Omental fat pad (tissue), 3 donors: ENCODE measurements at regions not wholly inside any gene's neighbourhood (a gene's known extent, or its start where the extent isn't known, plus 50 kb on each side); places are given as distances from the start of the nearest gene placed in this dataset.

Experiments
- ATAC-seq: fragments of 150-250 bp; one replicate; pipeline ENCODE4 v1.9.1; 2016; ENCODE audit warnings: mild to moderate bottlenecking, moderate library complexity; ENCODE audit not compliant: low FRiP score
- DNase-seq: peaks from one replicate; pipeline ENCODE4 v3.0.0-alpha.2; 2019; ENCODE audit warnings: low spot score
- TF ChIP-seq, protein P1 (sequence below), 3 donors: fragments of 450-650 bp; IDR thresholded peaks; one replicate each; pipeline ENCODE4 v1.5.1; 2016 to 2017; ENCODE audit warnings: antibody characterized with exemption in 3 of 3, mild to moderate bottlenecking in 3 of 3, moderate library complexity in 2 of 3

- TF ChIP-seq, protein P1, sequence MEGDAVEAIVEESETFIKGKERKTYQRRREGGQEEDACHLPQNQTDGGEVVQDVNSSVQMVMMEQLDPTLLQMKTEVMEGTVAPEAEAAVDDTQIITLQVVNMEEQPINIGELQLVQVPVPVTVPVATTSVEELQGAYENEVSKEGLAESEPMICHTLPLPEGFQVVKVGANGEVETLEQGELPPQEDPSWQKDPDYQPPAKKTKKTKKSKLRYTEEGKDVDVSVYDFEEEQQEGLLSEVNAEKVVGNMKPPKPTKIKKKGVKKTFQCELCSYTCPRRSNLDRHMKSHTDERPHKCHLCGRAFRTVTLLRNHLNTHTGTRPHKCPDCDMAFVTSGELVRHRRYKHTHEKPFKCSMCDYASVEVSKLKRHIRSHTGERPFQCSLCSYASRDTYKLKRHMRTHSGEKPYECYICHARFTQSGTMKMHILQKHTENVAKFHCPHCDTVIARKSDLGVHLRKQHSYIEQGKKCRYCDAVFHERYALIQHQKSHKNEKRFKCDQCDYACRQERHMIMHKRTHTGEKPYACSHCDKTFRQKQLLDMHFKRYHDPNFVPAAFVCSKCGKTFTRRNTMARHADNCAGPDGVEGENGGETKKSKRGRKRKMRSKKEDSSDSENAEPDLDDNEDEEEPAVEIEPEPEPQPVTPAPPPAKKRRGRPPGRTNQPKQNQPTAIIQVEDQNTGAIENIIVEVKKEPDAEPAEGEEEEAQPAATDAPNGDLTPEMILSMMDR (IDR thresholded peaks at IDR 0.05): no peak
- no peak for ATAC-seq
- DNase-seq: no peak
Measured at GRCh38 chr18:57991552-57991951, 52.5 kb upstream of the NEDD4L start.

GRCh38 chr18:57989536-57989935, 54.5 kb upstream of the NEDD4L start:
- DNase-seq (no peak), ATAC-seq (no peak)
- TF ChIP-seq, protein P1 (IDR thresholded peaks at IDR 0.05): no peak

- no peak for ATAC-seq
- TF ChIP-seq, protein P1 (IDR thresholded peaks at IDR 0.05): no peak
Measured at GRCh38 chr18:57984490-57985115, 59.4 kb upstream of the NEDD4L start.

DNA sequence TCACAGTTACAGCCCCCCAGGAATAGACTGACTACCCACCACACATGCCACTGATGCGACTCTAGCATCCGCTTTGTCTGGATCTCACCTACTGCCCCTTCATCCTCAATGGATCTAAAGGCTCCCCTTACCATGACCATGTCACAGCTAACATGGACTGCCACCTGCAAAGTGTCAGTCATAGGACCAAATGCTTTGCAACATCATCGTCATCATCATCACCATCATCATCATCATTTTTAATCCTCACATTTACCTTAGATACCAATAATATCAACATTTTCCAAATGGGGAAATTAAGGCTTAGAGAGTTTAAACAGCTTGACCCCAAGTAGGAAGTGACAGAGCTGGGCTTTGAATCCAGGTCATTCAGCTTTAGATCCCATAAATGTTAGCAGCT, 60.1 kb upstream of the NEDD4L start:
- TF ChIP-seq, protein P1 (IDR thresholded peaks at IDR 0.05): no peak
- DNase-seq (no peak), ATAC-seq (no peak)

More at GRCh38 chr18:57984490-57985115, 59.4 kb upstream of the NEDD4L start:
- DNase-seq: no peak

DNA sequence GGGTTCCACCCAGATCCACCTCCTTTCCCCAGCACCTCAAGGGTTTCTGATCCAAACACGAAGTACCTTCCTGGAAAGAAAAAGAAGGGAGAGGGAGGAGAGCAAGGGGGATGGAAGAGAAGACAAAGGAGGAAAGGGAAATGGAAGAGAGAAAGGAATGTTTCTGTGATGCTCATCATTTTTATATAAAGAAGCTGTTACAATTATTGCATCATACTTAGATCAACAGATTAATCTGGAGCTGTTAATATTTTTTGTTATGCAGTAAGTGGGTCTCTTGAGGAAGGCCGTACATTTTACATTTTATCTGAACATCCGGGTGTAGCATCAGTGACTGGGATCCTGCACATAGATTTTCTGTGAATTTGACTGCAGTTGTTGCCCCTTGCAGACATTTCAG, 60.6 kb upstream of the NEDD4L start:
- ATAC-seq: no peak
- no peak for DNase-seq
- TF ChIP-seq, protein P1 (IDR thresholded peaks at IDR 0.05): no peak

- ATAC-seq (no peak), DNase-seq (no peak)
- TF ChIP-seq, protein P1 (IDR thresholded peaks at IDR 0.05): no peak
Measured at GRCh38 chr18:57982372-57983021, 61.5 kb upstream of the NEDD4L start.
